Mesendoderm (in vitro differentiated cells): ENCODE measurements at regions not wholly inside any gene's neighbourhood (a gene's known extent, or its start where the extent isn't known, plus 50 kb on each side); places are given as distances from the start of the nearest gene placed in this dataset.

Experiments used
- DNase-seq: peaks from one replicate; pipeline ENCODE4 v3.0.0; 2013
- H2AK5ac ChIP-seq: 2 replicates; pipeline ENCODE4 v1.6.1; 2013; ENCODE audit warnings: low read length, inconsistent platforms
- H2BK120ac ChIP-seq: 2 replicates; pipeline ENCODE4 v1.6.1; 2013; ENCODE audit warnings: low read depth, mild to moderate bottlenecking, low read length, moderate library complexity, mixed read lengths
- H2BK15ac ChIP-seq: replicated peaks from 2 replicates; pipeline ENCODE4 v1.6.1; 2013; ENCODE audit warnings: low read depth, mild to moderate bottlenecking, moderate library complexity
- H2BK5ac ChIP-seq: 2 replicates; pipeline ENCODE4 v1.6.1; 2013; ENCODE audit warnings: low read length, inconsistent platforms
- H3K18ac ChIP-seq: 2 replicates; pipeline ENCODE4 v1.6.1; 2013; ENCODE audit warnings: mild to moderate bottlenecking, low read length, mixed read lengths
- H3K23ac ChIP-seq: one replicate; pipeline ENCODE4 v1.6.1; 2013; ENCODE audit warnings: low read length
- H3K27ac ChIP-seq: 2 replicates; pipeline ENCODE4 v1.5.1; 2013; ENCODE audit warnings: low read depth, mild to moderate bottlenecking, inconsistent platforms, low read length, moderate library complexity
- H3K27me3 ChIP-seq: 2 replicates; pipeline ENCODE4 v1.6.1; 2013; ENCODE audit warnings: low read length, control low read depth, mild to moderate bottlenecking, inconsistent platforms; ENCODE audit not compliant: insufficient read depth, poor library complexity
- H3K36me3 ChIP-seq: 2 replicates; pipeline ENCODE4 v1.6.1; 2013; ENCODE audit warnings: low read length, inconsistent platforms; ENCODE audit not compliant: control insufficient read depth, insufficient read depth
- H3K4ac ChIP-seq: one replicate; pipeline ENCODE4 v1.6.1; 2013; ENCODE audit warnings: low read depth, mild to moderate bottlenecking, low read length, moderate library complexity
- H3K4me1 ChIP-seq: 2 replicates; pipeline ENCODE4 v1.6.1; 2013; ENCODE audit warnings: low read depth, low read length, inconsistent platforms; ENCODE audit not compliant: control insufficient read depth
- H3K4me2 ChIP-seq: 2 replicates; pipeline ENCODE4 v1.6.1; 2013; ENCODE audit warnings: low read length
- H3K4me3 ChIP-seq: 2 replicates; pipeline ENCODE4 v1.5.1; 2013; ENCODE audit warnings: mild to moderate bottlenecking, low read length
- H3K56ac ChIP-seq: one replicate; pipeline ENCODE4 v1.6.1; 2013; ENCODE audit warnings: low read length
- H3K79me1 ChIP-seq: 2 replicates; pipeline ENCODE4 v1.6.1; 2013; ENCODE audit warnings: low read length, inconsistent platforms
- H3K79me2 ChIP-seq: 2 replicates; pipeline ENCODE4 v1.6.1; 2013; ENCODE audit warnings: mild to moderate bottlenecking, low read length; ENCODE audit not compliant: control insufficient read depth, insufficient read depth
- H3K9ac ChIP-seq: 2 replicates; pipeline ENCODE4 v1.6.1; 2013; ENCODE audit warnings: low read length, inconsistent platforms
- H4K5ac ChIP-seq: one replicate; pipeline ENCODE4 v1.6.1; 2013; ENCODE audit warnings: low read length
- H4K8ac ChIP-seq: one replicate; pipeline ENCODE4 v1.6.1; 2013; ENCODE audit warnings: low read depth, mild to moderate bottlenecking, control low read depth, low read length, moderate library complexity
- WGBS: extraction: QIAGEN DNeasy Blood & Tissue Kit; methylation state at CpG from one replicate; pipeline ENCODE4 v1.1.7; 2013; ENCODE audit warnings: low lambda C conversion rate, missing lambda C conversion rate; ENCODE audit not compliant: insufficient coverage; ENCODE audit errors: extremely low coverage; 5-methylcytosine and 5-hydroxymethylcytosine counted together

GRCh38 chr4:34091451-34091850, 2152.9 kb downstream of the ARAP2 start:
- no peak for DNase-seq
- no peak overlapping the region for H2BK5ac ChIP-seq
- H3K36me3 ChIP-seq: no peaks in the 10 kb centered on the region
- no peak overlapping the region for H3K18ac ChIP-seq
- no peak overlapping the region for H2BK120ac ChIP-seq
- H2AK5ac ChIP-seq: no peak overlapping the region
- no peak overlapping the region for H3K23ac ChIP-seq
- H3K56ac ChIP-seq: no peak overlapping the region
- H3K4me3 ChIP-seq: no peak overlapping the region
- no peak overlapping the region for H3K27ac ChIP-seq
- H3K4me1 ChIP-seq: no peaks in the 10 kb centered on the region
- no peaks in the 10 kb centered on the region for H3K79me1 ChIP-seq
- H2BK15ac ChIP-seq: no peak overlapping the region
- H3K4me2 ChIP-seq: no peak overlapping the region
- no peak overlapping the region for H4K8ac ChIP-seq
- no peak overlapping the region for H4K5ac ChIP-seq
- H3K9ac ChIP-seq: no peak overlapping the region
- no peak overlapping the region for H3K4ac ChIP-seq
- no peaks in the 10 kb centered on the region for H3K79me2 ChIP-seq
- WGBS: no CpG with 5 or more reads among the region's 1 CpG
- H3K27me3 ChIP-seq: no peaks in the 10 kb centered on the region

- Histone ChIP-seq H2BK120ac (no peak overlapping the region), H3K36me3 (no peaks in the 10 kb centered on the region), H4K5ac (no peak overlapping the region), H3K27me3 (no peaks in the 10 kb centered on the region), H3K4me1 (no peaks in the 10 kb centered on the region), H3K23ac (no peak overlapping the region), H3K79me2 (no peaks in the 10 kb centered on the region), H2BK15ac (no peak overlapping the region), H2AK5ac (no peak overlapping the region), H3K4ac (no peak overlapping the region), H4K8ac (no peak overlapping the region), H3K4me3 (no peak overlapping the region), H3K9ac (no peak overlapping the region), H3K4me2 (no peak overlapping the region), H3K27ac (no peak overlapping the region), H2BK5ac (no peak overlapping the region), H3K79me1 (no peaks in the 10 kb centered on the region), H3K56ac (no peak overlapping the region), H3K18ac (no peak overlapping the region)
- DNase-seq: no peak
Measured at GRCh38 chr4:34094114-34094513, 2150.2 kb downstream of the ARAP2 start.

- no peak overlapping the region for H3K4ac ChIP-seq
- no peak overlapping the region for H2BK120ac ChIP-seq
- no peaks in the 10 kb centered on the region for H3K27me3 ChIP-seq
- H3K4me2 ChIP-seq: no peak overlapping the region
- H3K79me2 ChIP-seq: no peaks in the 10 kb centered on the region
- no peak overlapping the region for H2AK5ac ChIP-seq
- no peak overlapping the region for H3K56ac ChIP-seq
- H3K23ac ChIP-seq: no peak overlapping the region
- H3K4me1 ChIP-seq: no peaks in the 10 kb centered on the region
- no peak overlapping the region for H4K5ac ChIP-seq
- no peak overlapping the region for H4K8ac ChIP-seq
- no CpG with 5 or more reads among the region's 1 CpG for WGBS
- no peaks in the 10 kb centered on the region for H3K79me1 ChIP-seq
- H2BK5ac ChIP-seq: no peak overlapping the region
- no peak overlapping the region for H3K9ac ChIP-seq
- no peak overlapping the region for H2BK15ac ChIP-seq
- no peaks in the 10 kb centered on the region for H3K36me3 ChIP-seq
- no peak for DNase-seq
- H3K18ac ChIP-seq: no peak overlapping the region
- H3K4me3 ChIP-seq: no peak overlapping the region
- H3K27ac ChIP-seq: no peak overlapping the region
Measured at GRCh38 chr4:34105311-34105710, 2139.0 kb downstream of the ARAP2 start.

- Histone ChIP-seq H3K4me1 (no peaks in the 10 kb centered on the region), H3K36me3 (no peaks in the 10 kb centered on the region), H3K79me2 (no peaks in the 10 kb centered on the region), H3K79me1 (no peaks in the 10 kb centered on the region), H2BK15ac (no peak overlapping the region), H2BK120ac (no peak overlapping the region), H2BK5ac (no peak overlapping the region), H3K23ac (no peak overlapping the region), H3K4ac (no peak overlapping the region), H3K56ac (no peak overlapping the region), H3K4me3 (no peak overlapping the region), H4K8ac (no peak overlapping the region), H3K27me3 (no peaks in the 10 kb centered on the region), H3K9ac (no peak overlapping the region), H3K18ac (no peak overlapping the region), H3K4me2 (no peak overlapping the region), H2AK5ac (no peak overlapping the region), H3K27ac (no peak overlapping the region), H4K5ac (no peak overlapping the region)
- peak; percentile 14 for DNase-seq
Measured at GRCh38 chr4:34108391-34108790, 2135.9 kb downstream of the ARAP2 start.

- H3K36me3 ChIP-seq: no peaks in the 10 kb centered on the region
- no peak overlapping the region for H3K4me3 ChIP-seq
- H3K27me3 ChIP-seq: no peaks in the 10 kb centered on the region
- no peak overlapping the region for H3K23ac ChIP-seq
- no peak overlapping the region for H3K18ac ChIP-seq
- no peak overlapping the region for H4K5ac ChIP-seq
- H2BK15ac ChIP-seq: no peak overlapping the region
- no peak overlapping the region for H4K8ac ChIP-seq
- no CpG with 5 or more reads among the region's 2 CpGs for WGBS
- no peak overlapping the region for H2BK5ac ChIP-seq
- no peaks in the 10 kb centered on the region for H3K79me1 ChIP-seq
- H2AK5ac ChIP-seq: no peak overlapping the region
- no peak overlapping the region for H3K27ac ChIP-seq
- no peak overlapping the region for H3K56ac ChIP-seq
- no peak overlapping the region for H3K4ac ChIP-seq
- no peak overlapping the region for H2BK120ac ChIP-seq
- no peaks in the 10 kb centered on the region for H3K79me2 ChIP-seq
- DNase-seq: no peak
- H3K4me1 ChIP-seq: no peaks in the 10 kb centered on the region
- H3K4me2 ChIP-seq: no peak overlapping the region
- no peak overlapping the region for H3K9ac ChIP-seq
Measured at GRCh38 chr4:34112573-34112972, 2131.7 kb downstream of the ARAP2 start.

- no peak for DNase-seq
- no peak overlapping the region for H4K5ac ChIP-seq
- no peaks in the 10 kb centered on the region for H3K79me2 ChIP-seq
- no peak overlapping the region for H3K4me3 ChIP-seq
- no peak overlapping the region for H3K23ac ChIP-seq
- H2AK5ac ChIP-seq: no peak overlapping the region
- H2BK5ac ChIP-seq: no peak overlapping the region
- H3K27me3 ChIP-seq: no peaks in the 10 kb centered on the region
- no peaks in the 10 kb centered on the region for H3K79me1 ChIP-seq
- H2BK15ac ChIP-seq: no peak overlapping the region
- no peak overlapping the region for H3K18ac ChIP-seq
- no peak overlapping the region for H3K9ac ChIP-seq
- no peak overlapping the region for H3K4me2 ChIP-seq
- WGBS: no CpG with 5 or more reads among the region's 2 CpGs
- no peaks in the 10 kb centered on the region for H3K4me1 ChIP-seq
- no peak overlapping the region for H3K27ac ChIP-seq
- H3K36me3 ChIP-seq: no peaks in the 10 kb centered on the region
- no peak overlapping the region for H3K4ac ChIP-seq
- H4K8ac ChIP-seq: no peak overlapping the region
- H2BK120ac ChIP-seq: no peak overlapping the region
- H3K56ac ChIP-seq: no peak overlapping the region
Measured at GRCh38 chr4:34138385-34138784, 2105.9 kb downstream of the ARAP2 start.
